ENCODE measurements at regions not wholly inside any gene's neighbourhood (a gene's known extent, or its start where the extent isn't known, plus 50 kb on each side); places are given as distances from the start of the nearest gene placed in this dataset.

GRCh38 chr21:21675601-21676000, 677.4 kb downstream of the NCAM2 start:
- Mint-ChIP-seq H3K27me3 (no peaks in the 10 kb centered on the region), H3K4me1 (no peaks in the 10 kb centered on the region), H3K27ac (no peak overlapping the region), H3K36me3 (ENCODE audit: low read depth) (no peaks in the 10 kb centered on the region), H3K4me3 (no peak overlapping the region), H3K9me3 (peaks cover 23% of the 10 kb centered on the region)
- POLR2A ChIA-PET = no interaction called here
- DNase-seq = no peak
- CTCF ChIA-PET = no interaction called here

GRCh38 chr21:21682172-21682571, 684.0 kb downstream of the NCAM2 start:
- CTCF ChIA-PET = no interaction called here
- H3K4me3 Mint-ChIP-seq = no peak overlapping the region

GRCh38 chr21:21688889-21689288, 690.7 kb downstream of the NCAM2 start:
- Mint-ChIP-seq H3K27me3 (no peaks in the 10 kb centered on the region), H3K4me1 (no peaks in the 10 kb centered on the region), H3K4me3 (no peak overlapping the region), H3K9me3 (peaks cover 6% of the 10 kb centered on the region), H3K36me3 (ENCODE audit: low read depth) (no peaks in the 10 kb centered on the region), H3K27ac (no peak overlapping the region)
- DNase-seq = no peak
- ChIA-PET POLR2A (no interaction called here), CTCF (no interaction called here)

More at GRCh38 chr21:21682172-21682571, 684.0 kb downstream of the NCAM2 start:
- no peak for DNase-seq
- Mint-ChIP-seq H3K4me1 (no peaks in the 10 kb centered on the region), H3K27me3 (no peaks in the 10 kb centered on the region), H3K9me3 (peaks cover 24% of the 10 kb centered on the region), H3K36me3 (ENCODE audit: low read depth) (no peaks in the 10 kb centered on the region), H3K27ac (no peak overlapping the region)
- POLR2A ChIA-PET = no interaction called here

- peaks cover 6% of the 10 kb centered on the region for H3K9me3 Mint-ChIP-seq
- CTCF ChIA-PET = no interaction called here
- POLR2A ChIA-PET = no interaction called here
Observed at GRCh38 chr21:21690068-21690665, 692.0 kb downstream of the NCAM2 start.

GRCh38 chr21:21712748-21713520, 714.7 kb downstream of the NCAM2 start:
- H3K27me3 Mint-ChIP-seq = no peaks in the 10 kb centered on the region
- ChIA-PET CTCF (no interaction called here), POLR2A (no interaction called here)
- H3K36me3 Mint-ChIP-seq (ENCODE audit: low read depth) = no peaks in the 10 kb centered on the region
- H3K9me3 Mint-ChIP-seq = peaks cover 13% of the 10 kb centered on the region
- H3K27ac Mint-ChIP-seq = no peak overlapping the region
- H3K4me3 Mint-ChIP-seq = no peak overlapping the region
- DNase-seq = no peak
- H3K4me1 Mint-ChIP-seq = no peaks in the 10 kb centered on the region

More at GRCh38 chr21:21690068-21690665, 692.0 kb downstream of the NCAM2 start:
- Mint-ChIP-seq H3K4me3 (no peak overlapping the region), H3K27me3 (no peaks in the 10 kb centered on the region), H3K27ac (no peak overlapping the region), H3K4me1 (no peaks in the 10 kb centered on the region), H3K36me3 (ENCODE audit: low read depth) (no peaks in the 10 kb centered on the region)
- no peak for DNase-seq

GRCh38 chr21:21713651-21714180, 715.5 kb downstream of the NCAM2 start:
- Mint-ChIP-seq H3K9me3 (peaks cover 11% of the 10 kb centered on the region), H3K27me3 (no peaks in the 10 kb centered on the region), H3K4me1 (no peaks in the 10 kb centered on the region), H3K27ac (no peak overlapping the region), H3K36me3 (ENCODE audit: low read depth) (no peaks in the 10 kb centered on the region), H3K4me3 (no peak overlapping the region)
- no peak for DNase-seq
- POLR2A ChIA-PET = no interaction called here
- CTCF ChIA-PET = no interaction called here

- Mint-ChIP-seq H3K27ac (no peak overlapping the region), H3K27me3 (no peaks in the 10 kb centered on the region)
- POLR2A ChIA-PET = no interaction called here
Observed at GRCh38 chr21:21714426-21714825, 716.2 kb downstream of the NCAM2 start.

GRCh38 chr21:21715266-21715969, 717.2 kb downstream of the NCAM2 start:
- Mint-ChIP-seq H3K27ac (no peak overlapping the region), H3K27me3 (no peaks in the 10 kb centered on the region), H3K4me1 (no peaks in the 10 kb centered on the region), H3K4me3 (no peak overlapping the region), H3K36me3 (ENCODE audit: low read depth) (no peaks in the 10 kb centered on the region), H3K9me3 (peaks cover 13% of the 10 kb centered on the region)
- no peak for DNase-seq
- ChIA-PET CTCF (no interaction called here), POLR2A (no interaction called here)

More at GRCh38 chr21:21714426-21714825, 716.2 kb downstream of the NCAM2 start:
- CTCF ChIA-PET = no interaction called here
- DNase-seq = no peak
- no peaks in the 10 kb centered on the region for H3K4me1 Mint-ChIP-seq
- H3K36me3 Mint-ChIP-seq (ENCODE audit: low read depth) = no peaks in the 10 kb centered on the region
- peaks cover 11% of the 10 kb centered on the region for H3K9me3 Mint-ChIP-seq
- no peak overlapping the region for H3K4me3 Mint-ChIP-seq

- no peaks in the 10 kb centered on the region for H3K27me3 Mint-ChIP-seq
- no peak overlapping the region for H3K27ac Mint-ChIP-seq
- H3K4me3 Mint-ChIP-seq = no peak overlapping the region
- POLR2A ChIA-PET = no interaction called here
- peaks cover 11% of the 10 kb centered on the region for H3K9me3 Mint-ChIP-seq
- DNase-seq = no peak
- CTCF ChIA-PET = no interaction called here
- no peaks in the 10 kb centered on the region for H3K36me3 Mint-ChIP-seq (ENCODE audit: low read depth)
- no peaks in the 10 kb centered on the region for H3K4me1 Mint-ChIP-seq
Observed at GRCh38 chr21:21722731-21723130, 724.5 kb downstream of the NCAM2 start.

- no peak overlapping the region for H3K4me3 Mint-ChIP-seq
Observed at GRCh38 chr21:21730512-21730911, 732.3 kb downstream of the NCAM2 start.

GRCh38 chr21:21731626-21732025, 733.4 kb downstream of the NCAM2 start:
- ChIA-PET POLR2A (no interaction called here), CTCF (no interaction called here)
- Mint-ChIP-seq H3K27ac (no peak overlapping the region), H3K4me1 (no peaks in the 10 kb centered on the region), H3K9me3 (peaks cover 7% of the 10 kb centered on the region), H3K4me3 (no peak overlapping the region), H3K27me3 (no peaks in the 10 kb centered on the region), H3K36me3 (ENCODE audit: low read depth) (no peaks in the 10 kb centered on the region)
- DNase-seq = no peak

More at GRCh38 chr21:21730512-21730911, 732.3 kb downstream of the NCAM2 start:
- no peaks in the 10 kb centered on the region for H3K27me3 Mint-ChIP-seq
- ChIA-PET CTCF (no interaction called here), POLR2A (no interaction called here)
- no peaks in the 10 kb centered on the region for H3K36me3 Mint-ChIP-seq (ENCODE audit: low read depth)
- no peak overlapping the region for H3K27ac Mint-ChIP-seq
- H3K4me1 Mint-ChIP-seq = no peaks in the 10 kb centered on the region
- H3K9me3 Mint-ChIP-seq = peaks cover 6% of the 10 kb centered on the region
- no peak for DNase-seq

- ChIA-PET POLR2A (no interaction called here), CTCF (no interaction called here)
- Mint-ChIP-seq H3K4me1 (no peaks in the 10 kb centered on the region), H3K27me3 (no peaks in the 10 kb centered on the region), H3K27ac (no peak overlapping the region), H3K4me3 (no peak overlapping the region), H3K36me3 (ENCODE audit: low read depth) (no peaks in the 10 kb centered on the region), H3K9me3 (peaks cover 9% of the 10 kb centered on the region)
- DNase-seq = no peak
Observed at GRCh38 chr21:21734088-21734487, 735.9 kb downstream of the NCAM2 start.

GRCh38 chr21:21737186-21737585, 739.0 kb downstream of the NCAM2 start:
- Mint-ChIP-seq H3K27ac (no peak overlapping the region), H3K4me1 (no peaks in the 10 kb centered on the region), H3K27me3 (no peaks in the 10 kb centered on the region), H3K4me3 (no peak overlapping the region), H3K36me3 (ENCODE audit: low read depth) (no peaks in the 10 kb centered on the region), H3K9me3 (peaks cover 14% of the 10 kb centered on the region)
- CTCF ChIA-PET = no interaction called here
- no peak for DNase-seq
- POLR2A ChIA-PET = no interaction called here

All from activated CD4-positive, alpha-beta memory T cell treated with anti-CD3 and anti-CD28 coated beads, Interleukin-2, amount 10 ng/mL, durations not matched to agents 7 days and 5 days (primary cell).